GM13976 (cell line): ENCODE measurements at regions not wholly inside any gene's neighbourhood (a gene's known extent, or its start where the extent isn't known, plus 50 kb on each side); places are given as distances from the start of the nearest gene placed in this dataset.

ENCODE experiments used
- DNase-seq: peaks from one replicate; pipeline ENCODE4 v3.0.0; 2012; ENCODE audit warnings: low spot score
- CTCF ChIP-seq: IDR thresholded peaks from 2 replicates; pipeline ENCODE4 v1.5.1; 2012; ENCODE audit warnings: borderline replicate concordance, mild to moderate bottlenecking; ENCODE audit not compliant: insufficient read depth; ENCODE audit errors: extremely low read depth, missing control alignments, control extremely low read depth
- in situ Hi-C: fragments of 300-500 bp; cut with MboI; formaldehyde crosslinking; loops from one replicate; pipeline ENCODE4 v1.12.0; 2022; ENCODE audit warnings: low sequenced_read_pairs, mixed read lengths, inconsistent platforms; ENCODE audit not compliant: unreplicated experiment

DNA sequence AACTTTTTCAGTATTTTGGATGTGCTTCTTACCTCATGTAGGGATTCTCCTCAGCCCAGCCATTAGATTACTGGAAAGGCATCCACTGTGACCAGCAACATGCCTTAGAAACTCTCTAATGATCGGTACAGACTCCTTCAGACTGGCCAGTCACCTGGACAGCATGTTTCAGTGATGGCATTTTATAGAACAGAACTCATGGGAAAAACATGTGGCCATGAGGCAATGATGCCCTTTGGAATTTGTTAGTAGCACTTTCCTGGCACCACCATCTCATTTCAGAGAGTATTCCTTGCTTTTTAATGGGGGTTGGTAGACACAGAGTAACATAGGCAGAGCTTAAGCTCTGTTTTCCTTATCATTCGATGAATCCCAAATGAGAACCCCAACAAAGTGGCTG, 72.1 kb upstream of the FAM98A start:
- no peak for TF ChIP-seq CTCF
- DNase-seq: no peak
- in situ Hi-C loops: no loop called here

- DNase-seq: no peak
- in situ Hi-C loops: no loop called here
- TF ChIP-seq CTCF: no peak
These were observed 71.4 kb upstream of the FAM98A start for GRCh38 chr2:33670392-33670937.

DNA sequence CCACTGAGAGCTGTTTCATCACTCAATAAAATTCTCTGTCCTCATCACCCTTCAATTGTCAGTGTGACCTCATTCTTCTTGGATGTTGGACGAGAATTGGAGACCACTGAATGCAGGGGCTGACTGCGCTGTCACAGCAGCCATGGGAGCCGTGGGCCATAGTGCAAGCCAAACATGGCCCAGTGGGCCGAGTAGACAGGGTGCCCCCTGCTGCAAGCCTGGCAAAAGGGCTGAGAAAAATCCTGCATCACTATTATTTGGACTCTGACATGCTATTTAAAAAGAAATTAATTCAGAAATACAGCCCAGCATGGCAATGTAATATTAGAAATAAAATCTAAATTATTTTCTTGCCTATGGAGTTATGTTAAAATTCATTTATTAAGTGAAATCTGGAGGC, 67.8 kb upstream of the FAM98A start:
- DNase-seq: no peak
- in situ Hi-C loops: no loop called here
- no peak for TF ChIP-seq CTCF

- no peak for DNase-seq
- no peak for TF ChIP-seq CTCF
- in situ Hi-C loops: no loop called here
These were observed 65.9 kb upstream of the FAM98A start for GRCh38 chr2:33665039-33665438.

GRCh38 chr2:33660416-33661123, 61.5 kb upstream of the FAM98A start:
- no peak for TF ChIP-seq CTCF
- in situ Hi-C loops: no loop called here
- DNase-seq: no peak

- DNase-seq: no peak
- TF ChIP-seq CTCF: no peak
- in situ Hi-C loops: no loop called here
These were observed 56.7 kb upstream of the FAM98A start for GRCh38 chr2:33655626-33656320.
